Neuron (in vitro differentiated cells): ENCODE measurements at regions not wholly inside any gene's neighbourhood (a gene's known extent, or its start where the extent isn't known, plus 50 kb on each side); places are given as distances from the start of the nearest gene placed in this dataset.

Experiments
- H2AFZ ChIP-seq: one replicate; pipeline ENCODE4 v1.6.1; 2013; ENCODE audit warnings: low read depth, mild to moderate bottlenecking, inconsistent platforms, low read length, moderate library complexity
- H3K27me3 ChIP-seq: one replicate; pipeline ENCODE4 v1.6.1; 2013; ENCODE audit warnings: low read length; ENCODE audit not compliant: insufficient read depth
- H3K36me3 ChIP-seq: one replicate; pipeline ENCODE4 v1.6.1; 2013; ENCODE audit warnings: low read length; ENCODE audit not compliant: insufficient read depth
- H3K4me1 ChIP-seq: one replicate; pipeline ENCODE4 v1.6.1; 2013; ENCODE audit warnings: low read length; ENCODE audit not compliant: insufficient read depth
- H3K4me3 ChIP-seq: 2 replicates; pipeline ENCODE4 v1.5.1; 2013; ENCODE audit warnings: mild to moderate bottlenecking, low read length, moderate library complexity
- H3K9me3 ChIP-seq: one replicate; pipeline ENCODE4 v1.6.1; 2013; ENCODE audit warnings: low read length

DNA sequence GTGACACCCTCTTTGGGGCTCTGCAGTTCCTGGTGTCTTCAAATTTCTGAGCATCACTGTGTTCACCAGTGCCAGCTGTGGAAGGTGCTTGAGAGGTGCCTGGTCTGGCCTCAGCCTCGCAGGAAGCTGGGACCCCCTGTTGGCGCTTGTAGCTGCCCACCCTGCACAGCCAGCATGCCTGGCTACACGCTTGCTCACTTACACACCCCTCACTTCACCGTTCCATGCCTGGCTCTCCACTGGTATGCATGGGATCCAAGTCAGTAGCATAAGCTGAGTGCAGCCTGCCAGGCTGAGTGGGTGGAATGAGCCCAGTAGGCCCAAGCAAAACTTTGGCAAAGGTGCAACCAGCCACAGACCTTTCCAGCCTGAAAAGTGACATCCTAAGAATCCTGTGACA lies 801.4 kb upstream of the PTPRD start:
- Histone ChIP-seq H3K4me3 (no peak overlapping the region), H3K4me1 (peaks cover 10% of the 10 kb centered on the region), H3K9me3 (no peaks in the 10 kb centered on the region), H3K36me3 (no peaks in the 10 kb centered on the region), H3K27me3 (no peaks in the 10 kb centered on the region), H2AFZ (no peak overlapping the region)

DNA sequence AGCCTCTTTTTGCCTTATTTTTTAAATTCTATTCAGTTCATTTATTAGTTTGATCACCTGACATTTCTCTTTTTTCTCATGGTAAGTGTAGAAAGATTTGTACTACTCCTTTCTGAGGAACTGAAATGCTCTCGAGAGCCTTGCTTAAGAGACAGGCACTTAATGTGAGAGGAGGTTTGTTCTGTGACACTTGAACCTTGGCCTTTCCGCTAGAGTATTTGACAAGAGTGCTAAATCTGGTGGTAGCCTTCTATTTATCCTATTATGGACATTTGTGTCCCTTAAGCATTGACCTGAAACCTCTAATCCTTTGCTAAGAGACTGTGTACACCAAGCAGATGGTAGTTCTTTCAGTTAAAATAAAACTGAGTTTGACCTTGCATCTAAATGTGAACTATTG lies 805.0 kb upstream of the PTPRD start:
- Histone ChIP-seq H3K27me3 (no peaks in the 10 kb centered on the region), H3K4me1 (peaks cover 10% of the 10 kb centered on the region), H2AFZ (no peak overlapping the region), H3K36me3 (no peaks in the 10 kb centered on the region), H3K9me3 (no peaks in the 10 kb centered on the region), H3K4me3 (no peak overlapping the region)

DNA sequence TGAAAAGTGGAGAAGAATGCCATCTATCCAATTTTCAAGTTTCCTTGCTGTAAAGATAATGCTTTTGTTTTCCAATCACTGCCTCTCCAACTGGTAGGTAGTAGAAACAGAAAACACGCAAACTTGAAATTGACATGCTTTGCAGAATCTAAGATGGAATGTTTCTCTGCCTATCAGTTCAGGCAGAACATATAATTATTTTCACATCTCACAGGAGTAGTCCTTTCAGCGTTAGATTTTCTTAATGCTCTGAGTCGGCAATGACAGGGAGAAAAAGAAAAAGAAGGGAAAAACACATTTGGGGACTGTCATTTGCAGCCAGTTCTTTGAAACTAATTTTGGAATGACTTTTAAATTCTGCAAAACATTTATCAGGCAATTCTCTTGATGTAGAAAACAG lies 818.7 kb upstream of the PTPRD start:
- Histone ChIP-seq H3K4me1 (no peaks in the 10 kb centered on the region), H3K36me3 (no peaks in the 10 kb centered on the region), H3K4me3 (no peak overlapping the region), H3K9me3 (no peaks in the 10 kb centered on the region), H2AFZ (no peak overlapping the region), H3K27me3 (peaks cover 2% of the 10 kb centered on the region)

DNA sequence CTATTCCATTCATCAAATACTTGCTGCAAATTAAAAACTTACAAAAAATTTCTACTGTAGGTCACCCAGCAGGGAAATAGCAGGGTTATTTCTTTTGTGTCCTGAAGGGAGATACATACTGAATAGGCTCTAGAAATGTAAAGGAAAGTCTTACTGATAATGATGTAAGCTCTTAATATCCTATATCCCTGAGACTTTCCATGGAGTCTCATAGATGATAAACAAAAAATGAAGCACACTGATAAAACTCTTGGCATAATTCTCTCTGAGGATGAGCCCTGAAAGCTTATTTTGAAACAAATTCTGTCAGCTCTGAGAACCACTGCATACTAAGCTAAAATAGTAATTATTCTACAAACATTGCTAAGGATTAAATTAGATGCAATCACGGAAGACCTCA lies 819.6 kb upstream of the PTPRD start:
- Histone ChIP-seq H2AFZ (no peak overlapping the region), H3K36me3 (no peaks in the 10 kb centered on the region), H3K9me3 (no peaks in the 10 kb centered on the region), H3K27me3 (peaks cover 2% of the 10 kb centered on the region), H3K4me3 (no peak overlapping the region), H3K4me1 (no peaks in the 10 kb centered on the region)

DNA sequence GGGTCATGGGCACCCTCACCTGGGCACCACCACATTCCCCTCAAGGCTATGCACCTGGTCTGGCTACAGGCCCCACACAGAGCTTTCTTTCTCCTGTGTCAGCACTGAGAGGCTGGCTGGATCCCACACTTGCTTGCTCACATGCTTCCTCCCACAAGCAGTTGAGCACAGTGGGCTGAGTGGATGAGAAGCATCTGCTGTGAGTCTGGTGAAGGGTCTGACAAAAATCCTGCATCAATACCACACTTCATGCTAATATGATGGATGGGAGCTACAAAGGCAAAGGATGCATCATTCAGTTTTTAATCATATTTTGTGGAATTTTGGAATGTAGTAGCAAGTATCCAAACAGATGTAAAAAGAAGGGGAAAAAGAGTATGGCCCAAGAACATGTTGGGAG lies 830.8 kb upstream of the PTPRD start:
- Histone ChIP-seq H3K4me3 (no peak overlapping the region), H3K36me3 (no peaks in the 10 kb centered on the region), H3K4me1 (no peaks in the 10 kb centered on the region), H3K27me3 (no peaks in the 10 kb centered on the region), H3K9me3 (peaks cover 2% of the 10 kb centered on the region), H2AFZ (no peak overlapping the region)

DNA sequence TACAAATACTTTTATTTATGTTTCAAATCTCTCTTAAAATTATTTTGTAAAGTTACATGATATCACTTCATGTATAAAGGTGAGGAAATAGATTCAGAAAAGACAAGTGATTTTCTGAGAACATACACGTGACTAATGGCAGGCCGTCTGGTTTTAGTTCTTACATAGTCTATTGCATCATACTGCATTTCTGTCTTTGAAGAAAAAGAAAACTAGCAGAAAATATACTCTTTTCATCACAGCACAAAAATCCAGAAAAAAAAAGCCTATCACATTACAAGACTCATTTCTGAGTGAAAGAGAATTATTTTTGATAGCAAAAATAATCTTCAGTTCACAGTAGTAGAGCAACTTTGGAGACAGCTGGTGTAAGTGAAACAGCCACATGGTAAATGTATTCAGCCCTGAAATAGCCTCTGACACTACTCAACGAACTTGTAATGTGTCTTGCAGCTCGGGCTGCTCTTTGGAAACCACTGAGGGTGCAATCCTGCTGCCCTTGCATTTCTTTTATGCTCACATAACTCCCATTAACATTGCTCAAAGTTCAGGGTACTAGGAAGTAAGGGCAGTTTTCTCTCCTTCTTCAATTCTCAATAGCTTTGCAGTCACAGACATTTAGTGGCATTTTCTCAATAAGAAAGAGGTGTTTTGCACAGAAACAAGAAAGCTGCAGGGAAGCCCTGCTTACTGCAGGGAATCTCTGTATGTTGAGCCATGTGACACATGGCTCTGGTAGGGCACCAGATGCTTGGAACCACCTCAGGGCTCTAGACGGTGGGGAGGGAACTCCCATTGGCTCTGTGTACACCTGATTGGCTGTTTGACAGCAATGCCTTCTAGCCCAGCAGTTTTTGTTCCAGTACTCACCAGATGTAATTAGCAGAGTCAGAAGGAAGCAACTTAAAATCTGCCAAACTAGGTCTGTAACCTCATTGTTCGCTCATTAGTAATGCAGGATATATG lies 845.3 kb upstream of the PTPRD start:
- Histone ChIP-seq H2AFZ (peak overlapping the region; percentile 82), H3K4me3 (peak overlapping the region; percentile 4), H3K27me3 (no peaks in the 10 kb centered on the region), H3K9me3 (no peaks in the 10 kb centered on the region), H3K4me1 (peaks cover 14% of the 10 kb centered on the region), H3K36me3 (no peaks in the 10 kb centered on the region)

DNA sequence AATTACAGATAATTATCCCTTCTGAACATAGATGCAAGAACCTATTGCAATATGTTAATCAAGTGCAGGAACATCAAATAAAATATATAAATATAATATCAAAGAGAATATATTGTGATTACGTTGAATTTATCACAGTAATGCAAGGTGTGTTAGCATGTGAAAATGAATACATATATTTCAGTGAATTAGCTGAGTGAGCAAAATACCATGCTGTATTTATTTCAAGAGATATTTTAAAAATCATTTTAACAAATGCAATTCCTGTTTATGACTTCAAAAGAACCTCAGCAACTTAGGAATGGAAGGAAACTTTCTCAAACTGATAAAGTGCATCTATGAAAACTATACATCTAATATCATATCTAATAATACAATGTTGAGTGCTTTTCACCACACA lies 856.9 kb upstream of the PTPRD start:
- Histone ChIP-seq H3K4me3 (no peak overlapping the region), H3K4me1 (no peaks in the 10 kb centered on the region), H3K9me3 (no peaks in the 10 kb centered on the region), H3K27me3 (no peaks in the 10 kb centered on the region), H3K36me3 (no peaks in the 10 kb centered on the region), H2AFZ (no peak overlapping the region)

DNA sequence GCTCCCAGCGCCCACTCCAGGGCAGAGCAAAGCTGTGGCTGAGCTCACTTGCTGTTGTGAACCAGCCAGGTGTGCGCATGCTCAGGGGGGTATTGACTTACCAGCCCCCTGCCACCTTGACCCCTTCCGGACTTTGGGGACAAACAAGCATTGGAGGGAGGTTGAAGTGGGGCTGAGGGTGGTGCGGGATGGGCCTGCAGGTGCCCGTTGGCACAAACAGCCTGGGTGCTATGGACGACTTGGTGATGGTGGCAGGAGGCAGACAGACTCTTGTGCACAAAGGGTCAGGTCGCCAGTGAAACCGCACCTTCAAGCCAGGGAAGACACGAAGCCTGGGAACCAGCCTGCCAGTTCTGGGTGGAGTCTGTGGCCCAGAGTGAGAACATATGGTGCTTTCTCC lies 858.5 kb upstream of the PTPRD start:
- Histone ChIP-seq H2AFZ (no peak overlapping the region), H3K4me1 (no peaks in the 10 kb centered on the region), H3K36me3 (no peaks in the 10 kb centered on the region), H3K27me3 (no peaks in the 10 kb centered on the region), H3K4me3 (no peak overlapping the region), H3K9me3 (no peaks in the 10 kb centered on the region)

DNA sequence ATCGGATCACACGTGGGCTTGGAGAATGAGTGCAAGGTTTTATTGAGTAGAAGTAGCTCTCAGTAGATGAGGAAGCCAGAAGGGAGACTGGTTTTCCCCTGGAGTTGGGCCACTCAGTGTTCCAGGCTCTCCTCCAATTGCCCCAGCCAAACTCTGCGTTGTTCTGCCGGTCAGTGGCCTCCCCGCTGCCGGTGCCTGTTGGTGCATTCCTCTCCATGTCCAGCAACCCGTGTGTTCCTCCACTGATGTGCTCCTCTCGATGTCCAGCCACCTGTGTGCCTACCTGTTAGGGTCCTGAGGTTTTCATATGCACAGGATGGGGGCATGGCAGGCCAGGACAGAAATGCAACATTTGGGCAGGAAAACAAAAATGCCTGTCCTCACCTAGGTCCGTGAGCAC lies 888.0 kb upstream of the PTPRD start:
- peaks cover 5% of the 10 kb centered on the region for H3K27me3 ChIP-seq
- no peaks in the 10 kb centered on the region for H3K4me1 ChIP-seq
- no peaks in the 10 kb centered on the region for H3K36me3 ChIP-seq
- no peak overlapping the region for H2AFZ ChIP-seq
- no peak overlapping the region for H3K4me3 ChIP-seq
- H3K9me3 ChIP-seq: no peaks in the 10 kb centered on the region

DNA sequence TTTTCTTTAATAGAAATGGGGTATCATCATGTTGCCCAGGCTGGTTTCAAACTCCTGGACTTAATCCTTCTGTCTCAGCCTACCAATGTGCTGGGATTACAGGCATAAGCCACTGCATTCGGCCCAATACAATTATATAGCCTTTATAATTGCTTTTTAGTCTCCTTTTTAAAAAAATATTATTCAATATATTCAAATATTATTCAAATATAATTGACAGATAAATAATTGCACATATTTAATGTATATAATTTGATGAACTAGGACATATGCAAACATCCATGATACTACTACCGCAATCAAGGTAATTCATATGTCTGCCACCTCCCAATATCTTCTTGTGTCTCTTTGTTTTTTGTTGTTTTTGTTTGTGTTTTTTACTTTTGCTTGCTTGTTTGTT lies 894.2 kb upstream of the PTPRD start:
- no peak overlapping the region for H3K4me3 ChIP-seq
- no peaks in the 10 kb centered on the region for H3K9me3 ChIP-seq
- H2AFZ ChIP-seq: no peak overlapping the region
- no peaks in the 10 kb centered on the region for H3K4me1 ChIP-seq
- H3K27me3 ChIP-seq: no peaks in the 10 kb centered on the region
- H3K36me3 ChIP-seq: no peaks in the 10 kb centered on the region

DNA sequence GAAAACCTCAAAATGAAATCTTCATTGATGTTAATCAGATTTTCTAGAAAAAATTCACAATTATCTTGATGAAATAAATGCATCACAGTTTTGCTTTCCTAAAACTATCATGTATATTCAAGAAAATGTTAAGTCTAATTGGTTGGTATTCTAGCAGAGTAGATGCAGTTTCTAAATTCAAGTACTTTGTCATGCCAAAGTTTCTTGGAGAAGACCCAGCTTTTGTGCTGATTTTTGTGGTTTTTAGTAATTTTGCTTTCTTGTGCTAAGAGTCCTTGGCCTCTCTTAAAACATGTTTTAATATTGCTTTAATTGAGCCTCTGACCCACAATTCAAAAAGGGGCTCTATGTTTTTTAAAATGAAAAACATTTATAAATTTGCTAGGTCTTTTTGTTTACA lies 924.8 kb upstream of the PTPRD start:
- H3K27me3 ChIP-seq: no peaks in the 10 kb centered on the region
- no peaks in the 10 kb centered on the region for H3K4me1 ChIP-seq
- no peaks in the 10 kb centered on the region for H3K36me3 ChIP-seq
- no peak overlapping the region for H2AFZ ChIP-seq
- H3K9me3 ChIP-seq: no peaks in the 10 kb centered on the region
- H3K4me3 ChIP-seq: no peak overlapping the region

DNA sequence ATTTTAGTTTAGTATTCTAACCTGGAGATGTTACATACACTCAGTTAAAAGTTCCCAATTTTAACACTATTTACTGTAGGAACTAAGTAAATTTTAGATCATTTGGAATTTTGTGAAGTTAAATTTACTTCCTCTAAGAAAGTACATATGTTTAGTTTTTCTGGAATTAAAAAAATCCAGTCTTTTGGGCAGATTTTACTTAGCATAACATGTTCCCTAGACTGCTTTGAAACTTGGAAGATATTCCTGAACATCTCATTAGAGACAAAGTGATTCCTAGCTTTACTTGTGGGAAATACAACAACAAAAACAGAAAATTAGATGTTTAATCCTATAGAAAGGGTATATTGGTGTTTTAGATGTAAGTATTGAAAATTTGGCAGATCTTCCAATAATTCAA lies 930.0 kb upstream of the PTPRD start:
- Histone ChIP-seq H3K27me3 (no peaks in the 10 kb centered on the region), H3K4me3 (no peak overlapping the region), H3K36me3 (no peaks in the 10 kb centered on the region), H2AFZ (no peak overlapping the region), H3K4me1 (no peaks in the 10 kb centered on the region), H3K9me3 (no peaks in the 10 kb centered on the region)

DNA sequence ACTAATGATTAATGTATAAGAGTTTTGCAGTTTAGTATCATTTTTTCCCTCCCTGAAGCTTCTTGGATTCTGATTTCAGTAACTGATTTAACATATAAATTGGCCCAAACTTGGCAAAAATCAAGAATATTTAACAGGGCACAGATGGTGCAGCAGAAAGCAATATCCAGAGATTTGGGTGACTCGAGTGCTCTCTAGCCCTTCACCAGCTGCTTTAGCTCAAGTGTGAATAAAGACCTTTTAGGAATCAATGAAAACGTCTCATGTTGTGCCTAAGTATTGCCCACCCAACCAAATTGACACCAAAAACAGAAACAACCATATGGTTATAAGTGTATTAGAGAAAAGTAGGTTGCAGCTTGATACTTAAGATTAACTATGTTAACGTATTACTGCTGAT lies 933.4 kb upstream of the PTPRD start:
- no peaks in the 10 kb centered on the region for H3K36me3 ChIP-seq
- H3K4me1 ChIP-seq: no peaks in the 10 kb centered on the region
- H3K27me3 ChIP-seq: no peaks in the 10 kb centered on the region
- no peak overlapping the region for H3K4me3 ChIP-seq
- H2AFZ ChIP-seq: no peak overlapping the region
- H3K9me3 ChIP-seq: no peaks in the 10 kb centered on the region

DNA sequence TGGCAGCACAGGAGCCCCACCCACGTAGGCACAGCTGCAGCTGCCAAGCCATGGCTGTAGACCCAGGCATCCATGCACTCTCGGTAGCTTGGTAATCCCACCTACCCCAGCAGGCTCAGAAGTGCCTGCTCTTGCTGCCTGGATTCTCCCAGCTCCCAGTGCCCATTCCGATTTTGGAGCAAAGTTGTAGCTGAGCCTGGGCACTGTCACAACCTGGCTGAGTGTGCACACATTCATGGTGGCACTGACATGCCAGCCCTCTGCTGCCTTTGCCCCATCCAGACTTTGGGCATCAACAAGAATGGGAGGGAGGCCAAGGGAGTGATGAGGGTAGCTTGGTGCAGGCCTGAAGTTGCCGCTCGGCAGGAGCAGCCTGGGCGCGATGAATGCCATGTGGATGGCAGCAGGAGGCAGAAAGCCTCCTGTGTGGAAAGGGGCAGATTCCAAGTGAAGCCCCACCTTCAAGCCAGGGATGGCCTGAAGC lies 936.6 kb upstream of the PTPRD start:
- H2AFZ ChIP-seq: no peak overlapping the region
- H3K36me3 ChIP-seq: no peaks in the 10 kb centered on the region
- no peaks in the 10 kb centered on the region for H3K9me3 ChIP-seq
- H3K4me1 ChIP-seq: no peaks in the 10 kb centered on the region
- no peak overlapping the region for H3K4me3 ChIP-seq
- no peaks in the 10 kb centered on the region for H3K27me3 ChIP-seq
